GM10248 (cell line): ENCODE measurements at regions not wholly inside any gene's neighbourhood (a gene's known extent, or its start where the extent isn't known, plus 50 kb on each side); places are given as distances from the start of the nearest gene placed in this dataset.

Experiments used
- CTCF ChIA-PET: fragments of 300-600 bp; sonication (Branson Sonifier 250); formaldehyde crosslinking; extraction: SDS; loops from one replicate; lab custom pipeline; 2021; ENCODE audit warnings: antibody characterized with exemption; lab: Yijun Ruan, JAX
- POLR2A ChIA-PET: fragments of 350-650 bp; sonication (Branson Sonifier 250); formaldehyde crosslinking; extraction: SDS; loops from one replicate; lab custom pipeline; 2020; ENCODE audit warnings: antibody characterized with exemption; lab: Yijun Ruan, JAX
- DNase-seq: peaks from one replicate; pipeline ENCODE4 v3.0.0; 2012; ENCODE audit errors: extremely low spot score
- TF ChIP-seq, protein P1 (sequence below): IDR thresholded peaks from 2 replicates; pipeline ENCODE4 v1.5.1; 2012; ENCODE audit warnings: mild to moderate bottlenecking, low read depth; ENCODE audit errors: extremely low read depth, missing control alignments, control extremely low read depth

DNA sequence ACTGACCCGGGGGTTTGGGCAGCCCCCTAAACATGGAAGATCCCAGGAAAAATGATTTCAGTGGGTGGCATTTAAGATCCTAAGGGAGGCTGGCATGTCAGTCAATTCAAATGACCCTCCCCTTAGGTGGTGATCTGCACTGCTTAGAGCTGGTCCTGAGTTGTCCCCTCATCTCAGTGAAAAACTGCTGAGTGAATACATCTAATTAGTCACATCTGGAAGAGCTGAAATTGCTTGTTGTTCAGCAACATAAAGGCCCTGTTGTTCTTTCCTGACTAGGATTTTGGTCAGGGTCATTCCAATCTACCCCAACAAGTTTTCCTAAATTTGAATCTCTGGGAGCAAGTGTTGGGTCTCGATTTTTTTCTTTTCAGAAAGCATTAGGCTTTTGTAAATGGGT, 126.4 kb downstream of the LCA5 start:
- no peak for DNase-seq
- POLR2A ChIA-PET: no interaction called here
- CTCF ChIA-PET: interaction anchor here (1.1 kb wide), 1 partner anchor 16 kb away, joined by 3 read pairs; no protein-coding TSS in a partner anchor
- TF ChIP-seq, protein P1, sequence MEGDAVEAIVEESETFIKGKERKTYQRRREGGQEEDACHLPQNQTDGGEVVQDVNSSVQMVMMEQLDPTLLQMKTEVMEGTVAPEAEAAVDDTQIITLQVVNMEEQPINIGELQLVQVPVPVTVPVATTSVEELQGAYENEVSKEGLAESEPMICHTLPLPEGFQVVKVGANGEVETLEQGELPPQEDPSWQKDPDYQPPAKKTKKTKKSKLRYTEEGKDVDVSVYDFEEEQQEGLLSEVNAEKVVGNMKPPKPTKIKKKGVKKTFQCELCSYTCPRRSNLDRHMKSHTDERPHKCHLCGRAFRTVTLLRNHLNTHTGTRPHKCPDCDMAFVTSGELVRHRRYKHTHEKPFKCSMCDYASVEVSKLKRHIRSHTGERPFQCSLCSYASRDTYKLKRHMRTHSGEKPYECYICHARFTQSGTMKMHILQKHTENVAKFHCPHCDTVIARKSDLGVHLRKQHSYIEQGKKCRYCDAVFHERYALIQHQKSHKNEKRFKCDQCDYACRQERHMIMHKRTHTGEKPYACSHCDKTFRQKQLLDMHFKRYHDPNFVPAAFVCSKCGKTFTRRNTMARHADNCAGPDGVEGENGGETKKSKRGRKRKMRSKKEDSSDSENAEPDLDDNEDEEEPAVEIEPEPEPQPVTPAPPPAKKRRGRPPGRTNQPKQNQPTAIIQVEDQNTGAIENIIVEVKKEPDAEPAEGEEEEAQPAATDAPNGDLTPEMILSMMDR: no peak

DNA sequence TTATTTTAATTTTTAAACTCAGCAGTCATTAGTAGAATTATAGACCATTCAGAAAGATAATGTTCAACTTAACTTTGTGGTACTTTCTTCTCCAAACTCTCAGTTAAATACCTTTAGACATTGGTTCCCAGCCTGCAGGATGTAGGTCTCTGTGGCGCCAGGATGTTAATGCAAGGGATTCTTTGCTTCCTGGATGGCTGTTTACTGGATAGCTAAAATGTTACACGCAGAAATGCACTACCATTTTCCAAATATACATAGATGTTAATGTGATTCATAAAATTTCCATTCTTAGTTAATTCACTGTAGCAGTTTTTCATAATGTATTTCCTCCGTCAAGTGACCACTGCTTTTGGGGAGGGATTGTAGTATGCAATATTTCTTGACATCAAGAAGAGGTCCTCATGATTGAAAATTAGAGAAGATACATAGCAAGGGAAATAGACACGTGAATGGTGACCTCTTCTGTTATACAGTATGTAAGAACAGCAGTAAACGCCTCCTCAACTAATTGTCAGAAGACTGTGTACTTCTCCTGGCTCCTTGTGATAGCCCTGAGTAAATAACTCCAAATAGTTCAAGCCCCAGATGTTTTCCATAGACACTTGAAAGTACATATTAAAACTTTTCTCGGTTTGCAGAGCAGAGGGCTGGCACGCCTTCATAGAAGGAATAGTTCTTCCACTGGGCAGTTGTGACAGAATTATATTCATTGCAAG, 128.8 kb downstream of the LCA5 start:
- DNase-seq: no peak
- TF ChIP-seq, protein P1: no peak
- ChIA-PET POLR2A (no interaction called here), CTCF (interaction anchor here (0.8 kb wide), 1 partner anchor 9 kb away, joined by 3 read pairs; no protein-coding TSS in a partner anchor)

DNA sequence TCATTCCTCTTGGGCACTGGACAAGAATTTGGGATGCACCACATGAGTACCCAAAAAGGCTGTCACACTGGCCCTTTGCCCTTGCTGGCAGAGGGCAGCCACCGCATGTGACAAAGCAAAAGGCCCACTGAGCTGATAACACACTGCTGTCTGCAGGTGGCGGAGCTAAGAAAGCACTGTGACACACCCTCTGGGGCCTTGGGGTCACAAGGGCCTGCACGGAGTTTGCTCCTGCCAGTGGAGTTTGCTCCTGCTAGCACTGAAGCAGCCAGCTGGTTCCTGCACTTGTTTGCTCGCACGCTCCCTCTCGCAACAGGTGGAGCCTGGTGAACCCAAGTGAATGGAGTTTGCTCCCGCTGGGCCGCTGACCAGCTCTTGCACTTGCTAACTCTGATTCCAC, 132.6 kb downstream of the LCA5 start:
- CTCF ChIA-PET: interaction anchor here (0.9 to 2.0 kb wide), 4 partner anchors 9 to 27 kb away, joined by 3 to 6 read pairs (median 4); no protein-coding TSS in a partner anchor
- DNase-seq: no peak
- TF ChIP-seq, protein P1: no peak
- POLR2A ChIA-PET: no interaction called here

DNA sequence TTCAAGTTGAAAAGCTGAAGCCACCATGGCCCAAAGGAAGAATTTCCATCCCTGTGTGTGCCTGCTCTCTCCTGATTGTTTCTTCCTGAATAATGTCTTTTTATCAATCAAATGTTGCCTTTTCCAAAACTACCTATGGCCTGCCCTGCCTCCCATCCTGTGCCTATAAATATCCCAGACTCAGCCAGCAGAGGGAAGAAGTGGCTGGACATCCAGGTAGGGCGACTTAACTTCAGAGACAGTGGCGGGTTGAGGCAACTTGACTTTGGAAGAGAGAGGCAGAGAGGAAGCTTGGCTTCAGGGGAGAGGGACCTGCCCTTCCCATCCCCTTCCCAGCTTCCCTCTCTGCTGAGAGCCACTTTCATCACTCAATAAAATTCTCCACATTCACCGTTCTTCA, 133.0 kb downstream of the LCA5 start:
- no peak for DNase-seq
- POLR2A ChIA-PET: no interaction called here
- CTCF ChIA-PET: interaction anchor here (0.9 to 1.8 kb wide), 3 partner anchors 9 to 27 kb away, joined by 3 to 4 read pairs (median 3); no protein-coding TSS in a partner anchor
- TF ChIP-seq, protein P1: no peak

DNA sequence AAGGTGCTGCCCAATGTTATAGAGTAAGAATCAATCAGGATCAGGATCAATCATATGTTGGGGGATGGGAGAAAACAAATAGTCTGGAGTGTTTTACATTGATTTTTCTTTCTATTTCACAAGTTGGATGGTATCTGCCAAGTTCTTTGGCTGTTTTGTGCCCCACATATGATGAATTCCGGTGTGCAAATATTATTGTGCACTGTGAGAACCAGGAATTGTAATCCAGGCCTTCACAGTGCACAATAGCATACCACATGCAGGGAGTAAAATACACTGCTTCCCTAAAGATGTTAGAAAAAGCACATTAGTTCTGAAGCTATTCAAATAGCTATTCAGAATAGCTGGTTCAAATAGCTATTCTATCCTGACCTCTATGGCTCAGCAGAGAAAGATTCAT, 133.7 kb downstream of the LCA5 start:
- ChIA-PET POLR2A (no interaction called here), CTCF (interaction anchor here (0.9 to 1.8 kb wide), 3 partner anchors 10 to 27 kb away, joined by 3 to 4 read pairs (median 3); no protein-coding TSS in a partner anchor)
- no peak for DNase-seq
- TF ChIP-seq, protein P1: no peak

DNA sequence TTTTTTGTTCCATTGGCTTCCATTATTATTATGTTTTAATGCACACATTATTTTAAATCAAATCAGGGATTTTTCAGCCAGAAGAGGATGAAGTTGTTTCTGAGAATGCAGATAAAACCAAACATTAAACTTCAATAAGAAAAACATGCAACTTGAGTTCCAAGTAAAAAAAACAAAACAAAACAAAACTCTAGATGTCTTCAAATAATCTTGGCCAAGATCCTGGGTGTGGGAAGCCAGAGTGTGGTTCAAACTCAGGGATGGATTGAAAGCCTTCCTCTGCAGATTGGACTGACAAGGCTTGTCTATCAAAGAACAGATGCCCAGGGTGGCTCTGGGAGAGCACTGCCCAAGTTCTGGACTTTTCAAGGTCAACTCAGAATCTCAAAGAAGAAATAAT, 134.1 kb downstream of the LCA5 start:
- no peak for DNase-seq
- POLR2A ChIA-PET: no interaction called here
- CTCF ChIA-PET: interaction anchor here (0.7 to 1.8 kb wide), 3 partner anchors 10 to 15 kb away, joined by 3 to 4 read pairs (median 3); no protein-coding TSS in a partner anchor
- TF ChIP-seq, protein P1: no peak
